ENCODE measurements at regions not wholly inside any gene's neighbourhood (a gene's known extent, or its start where the extent isn't known, plus 50 kb on each side); places are given as distances from the start of the nearest gene placed in this dataset.

DNA sequence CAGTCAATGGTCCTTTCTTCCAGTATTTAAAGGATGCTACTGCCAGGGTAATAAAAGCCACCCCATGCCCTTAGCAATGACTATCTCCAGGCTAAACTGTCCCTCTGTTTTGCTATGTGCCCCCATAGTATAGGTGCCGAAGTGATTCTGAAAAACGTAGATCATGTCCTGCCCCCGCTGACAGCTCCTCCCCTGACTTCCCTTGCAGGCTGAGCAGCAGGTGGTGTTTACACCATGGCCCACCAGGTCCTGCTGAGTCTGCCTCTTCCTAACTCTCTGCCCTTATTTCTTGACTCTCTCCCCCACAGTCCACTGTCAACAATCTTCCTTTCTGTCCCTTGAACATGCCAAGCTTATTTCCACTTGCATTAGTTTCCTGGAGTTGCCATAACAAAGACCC is 352.5 kb upstream of the TSHZ2 start:
- Histone ChIP-seq H3K4me2 (ENCODE audit: insufficient read depth in 1 of 2, low read depth in 2 of 2, low read length in 2 of 2) (no peak overlapping the region), H3K4ac (replicated peaks; ENCODE audit: insufficient read length, low read depth, low read length) (no peak overlapping the region), H2BK20ac (ENCODE audit: low read length) (no peak overlapping the region), H2BK12ac (ENCODE audit: low read depth, low read length) (no peak overlapping the region; the same call in 1 of the 2 replicates), H3K23ac (ENCODE audit: insufficient read length) (no peak overlapping the region), H2BK5ac (ENCODE audit: low read depth, low read length) (no peak overlapping the region), H3K79me1 (ENCODE audit: low read depth, low read length) (no peaks in the 10 kb centered on the region), H3K4me1 (replicated peaks in 1 of 4; ENCODE audit: control insufficient read depth in 3 of 4, insufficient read depth in 4 of 4, low read length in 3 of 4) (peaks cover 0 to 12% (median 3%) of the 10 kb centered on the region in 4 experiments; a peak in 4 of 7 replicates), H3K9ac (replicated peaks in 1 of 4; ENCODE audit: extremely low read depth in 1 of 4, low read depth in 3 of 4, low read length in 3 of 4) (no peak overlapping the region), H3K14ac (ENCODE audit: insufficient read length) (no peak overlapping the region), H3K27ac (ENCODE audit: low read depth, low read length) (no peak overlapping the region), H3K36me3 (ENCODE audit: control insufficient read depth in 2 of 4, insufficient read depth in 4 of 4, low read length in 3 of 4) (no peaks in the 10 kb centered on the region), H4K5ac (ENCODE audit: insufficient read length, low read depth, low read length) (no peak overlapping the region), H3K23me2 (ENCODE audit: low read depth, low read length) (no peaks in the 10 kb centered on the region), H3K18ac (ENCODE audit: extremely low read depth, low read length) (no peak overlapping the region), H4K91ac (replicated peaks; ENCODE audit: insufficient read length, low read length) (no peak overlapping the region), H4K8ac (ENCODE audit: extremely low read depth, insufficient read depth, low read length) (no peak overlapping the region), H2BK15ac (ENCODE audit: low read length) (no peak overlapping the region), H2AFZ (ENCODE audit: low read length) (no peak overlapping the region), H3K27me3 (replicated peaks in 1 of 4; ENCODE audit: control insufficient read depth in 3 of 4, extremely low read depth in 1 of 4, insufficient read depth in 3 of 4, low read length in 3 of 4) (no peaks in the 10 kb centered on the region), H3K9me3 (ENCODE audit: insufficient read depth in 2 of 2, low read depth in 1 of 2, low read length in 1 of 2) (no peaks in the 10 kb centered on the region), H2AK5ac (ENCODE audit: low read depth, low read length) (no peak overlapping the region), H3K4me3 (ENCODE audit: extremely low read depth in 1 of 4, insufficient read depth in 2 of 4, low read depth in 3 of 4, low read length in 4 of 4) (no peak overlapping the region), H2BK120ac (replicated peaks; ENCODE audit: low read depth, low read length) (no peak overlapping the region), H4K20me1 (replicated peaks in 1 of 2; ENCODE audit: control insufficient read depth in 1 of 2, insufficient read depth in 2 of 2, low read length in 2 of 2) (no peaks in the 10 kb centered on the region), H3K79me2 (ENCODE audit: control insufficient read depth in 1 of 2, insufficient read depth in 2 of 2, low read length in 2 of 2) (no peaks in the 10 kb centered on the region), H3K56ac (replicated peaks; ENCODE audit: insufficient read length, low read depth, low read length) (no peak overlapping the region)
- DNase-seq (ENCODE audit: low read depth in 1 of 2, low spot score in 2 of 2) (no peak), FAIRE-seq (no peak)
- WGBS, 2 experiments (ENCODE audit: extremely low coverage in 1 of 2, insufficient coverage in 1 of 2, insufficient read length in 1 of 2, insufficient replicate concordance in 2 of 2, low coverage in 1 of 2, low lambda C conversion rate in 2 of 2, missing lambda C conversion rate in 1 of 2), result 70% methylated on average over 3 of the region's 3 CpGs; no CpG with 5 or more reads in 1 of the 2 experiments
- ChIA-PET POLR2A (ENCODE audit: partially characterized antibody) (no interaction called here), CTCF (ENCODE audit: partially characterized antibody) (interaction anchor here (1.4 kb wide), 1 partner anchor 12 kb away, joined by 4 read pairs; no protein-coding TSS in a partner anchor)
- TF ChIP-seq NANOG (IDR thresholded peaks at IDR 0.05; ENCODE audit: insufficient read depth, low read depth, low read length, poor library complexity, severe bottlenecking) (no peak), TAF7 (optimal IDR thresholded peaks at IDR 0.05; ENCODE audit: borderline replicate concordance, low read depth, low read length) (no peak), GABPA (IDR thresholded peaks at IDR 0.05; ENCODE audit: borderline replicate concordance, insufficient read depth, low read length) (no peak), POU5F1 (IDR thresholded peaks at IDR 0.05; ENCODE audit: low read depth, low read length) (no peak), JUN (IDR thresholded peaks at IDR 0.05; ENCODE audit: low read depth, low read length) (no peak)

Measured in H1 (cell line).